HG03175 (cell line): ENCODE measurements at regions not wholly inside any gene's neighbourhood (a gene's known extent, or its start where the extent isn't known, plus 50 kb on each side); places are given as distances from the start of the nearest gene placed in this dataset.
"Not testable (repeated sequence)": the region's sequence is repeated elsewhere in the genome, so short reads cannot be mapped to it uniquely, and the experiment has no call there.

Experiments used
- ATAC-seq: cut with Tn5 transposase; IDR thresholded peaks from one replicate; pipeline ENCODE4 v1.9.1; 2021; ENCODE audit warnings: mild to moderate bottlenecking, moderate library complexity; ENCODE audit not compliant: unreplicated experiment

GRCh38 chr17:77332034-77332971 lies 191.5 kb downstream of the SEC14L1 start:
- no peak for ATAC-seq

GRCh38 chr17:77332981-77333685 lies 192.4 kb downstream of the SEC14L1 start:
- ATAC-seq: no peak

GRCh38 chr17:77337150-77337549 lies 196.4 kb downstream of the SEC14L1 start:
- ATAC-seq: no peak

GRCh38 chr17:77341069-77341541 lies 200.3 kb downstream of the SEC14L1 start:
- no peak for ATAC-seq

- not testable (repeated sequence) for ATAC-seq
Observed at GRCh38 chr17:77342656-77342990, 201.9 kb downstream of the SEC14L1 start.

GRCh38 chr17:77343031-77343800 lies 202.4 kb downstream of the SEC14L1 start:
- no peak for ATAC-seq

GRCh38 chr17:77344038-77344437 lies 203.3 kb downstream of the SEC14L1 start:
- no peak for ATAC-seq

GRCh38 chr17:77345260-77345910 lies 204.6 kb downstream of the SEC14L1 start:
- ATAC-seq: no peak

GRCh38 chr17:77346765-77347164 lies 206.0 kb downstream of the SEC14L1 start:
- no peak for ATAC-seq

GRCh38 chr17:77347544-77347943 lies 206.8 kb downstream of the SEC14L1 start:
- ATAC-seq: no peak

GRCh38 chr17:77349976-77350830 lies 209.4 kb downstream of the SEC14L1 start:
- ATAC-seq: no peak

GRCh38 chr17:77352441-77352840 lies 211.7 kb downstream of the SEC14L1 start:
- no peak for ATAC-seq

GRCh38 chr17:77352996-77353395 lies 212.2 kb downstream of the SEC14L1 start:
- no peak for ATAC-seq

GRCh38 chr17:77353684-77354419 lies 213.1 kb downstream of the SEC14L1 start:
- ATAC-seq: no peak

GRCh38 chr17:77354420-77354669 lies 213.6 kb downstream of the SEC14L1 start:
- ATAC-seq: no peak

- ATAC-seq: no peak
Observed at GRCh38 chr17:77354670-77355455, 214.1 kb downstream of the SEC14L1 start.

GRCh38 chr17:77356109-77356689 lies 215.4 kb downstream of the SEC14L1 start:
- no peak for ATAC-seq

GRCh38 chr17:77356690-77357201 lies 216.0 kb downstream of the SEC14L1 start:
- ATAC-seq: no peak
